IPS DF 4.7 (cell line): ENCODE measurements at regions not wholly inside any gene's neighbourhood (a gene's known extent, or its start where the extent isn't known, plus 50 kb on each side); places are given as distances from the start of the nearest gene placed in this dataset.
"Not testable (repeated sequence)": the region's sequence is repeated elsewhere in the genome, so short reads cannot be mapped to it uniquely, and the experiment has no call there.

Source experiments
- DNase-seq: peaks from one replicate; pipeline ENCODE4 v3.0.0-alpha.2; 2013; ENCODE audit warnings: low spot score; ENCODE audit errors: extremely low read depth

DNA sequence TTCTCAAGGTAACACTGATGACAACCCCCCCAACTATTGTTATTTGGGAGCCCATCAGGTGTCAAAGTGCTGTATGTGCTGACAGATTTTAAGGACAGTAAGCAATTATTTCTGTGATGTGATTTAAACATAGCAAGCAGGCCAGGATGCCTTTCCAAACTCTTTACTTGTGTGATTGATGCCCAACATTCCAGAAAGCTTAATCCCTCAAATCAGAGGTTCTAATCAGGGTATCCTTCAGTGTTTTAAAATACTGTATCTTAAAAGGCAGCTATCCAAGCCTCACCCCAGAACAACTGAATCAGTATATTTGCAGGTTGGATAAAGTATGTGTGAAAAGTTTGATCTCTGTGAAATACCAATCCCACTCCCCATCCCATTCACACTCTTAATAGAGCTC is 119.7 kb downstream of the GASK1B start:
- DNase-seq, result no peak

DNA sequence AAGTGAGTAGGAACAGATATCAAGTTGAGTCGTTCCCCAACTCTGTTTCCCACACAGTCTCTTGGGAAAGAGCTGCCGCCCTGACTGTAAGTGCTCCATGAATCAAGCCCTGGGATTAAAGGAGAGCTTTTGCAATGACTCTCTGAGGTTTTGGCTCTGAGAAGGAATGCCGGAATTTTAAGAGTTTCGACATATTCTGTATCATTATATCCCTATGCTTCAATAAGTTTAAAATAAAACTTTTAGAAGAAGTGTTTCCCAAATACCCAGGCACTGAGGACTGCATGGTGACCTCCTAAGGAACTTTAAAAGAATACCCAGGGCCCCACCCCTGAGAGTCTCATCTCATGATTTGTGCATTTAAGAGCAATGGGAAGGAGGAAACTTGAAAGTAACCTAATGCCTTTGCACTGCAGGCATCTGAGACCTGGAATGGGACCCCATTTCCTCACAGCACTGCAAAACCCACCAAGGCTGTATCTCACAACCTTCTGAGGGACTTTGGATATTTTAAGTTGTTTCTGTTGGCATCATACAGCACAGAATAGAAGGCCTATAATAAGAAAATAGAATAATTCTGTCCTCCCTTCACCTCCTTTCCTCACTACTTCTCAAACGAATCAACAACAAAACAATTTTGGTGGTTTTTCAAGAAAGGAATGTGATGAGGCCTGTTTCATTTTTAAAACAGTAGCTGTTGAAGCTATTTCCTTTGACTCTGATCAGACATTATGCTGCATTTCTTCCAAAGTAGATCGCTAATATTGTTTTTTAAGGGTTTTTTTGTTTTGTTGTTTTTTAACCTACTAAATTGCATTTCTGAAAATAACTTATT is 121.2 kb downstream of the GASK1B start:
- DNase-seq, result no peak

DNA sequence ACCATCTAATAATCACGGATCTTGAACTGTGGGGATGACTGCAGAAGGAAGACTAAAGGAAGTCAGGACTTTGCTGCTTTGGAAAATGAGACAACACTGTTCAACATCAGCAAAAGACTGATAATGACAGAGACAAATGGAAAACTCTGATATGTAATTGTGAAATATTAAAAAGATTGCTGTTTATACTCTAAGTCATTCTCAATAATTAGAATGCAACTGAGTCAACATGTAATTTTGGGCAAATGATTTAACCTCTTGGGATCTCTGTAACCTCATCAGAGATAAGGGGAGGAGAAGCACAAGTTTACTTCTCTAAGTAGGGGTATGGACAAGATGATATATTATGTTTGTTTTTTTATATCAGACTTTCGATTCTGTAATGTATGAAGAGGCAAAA is 121.9 kb downstream of the GASK1B start:
- DNase-seq, result no peak

DNA sequence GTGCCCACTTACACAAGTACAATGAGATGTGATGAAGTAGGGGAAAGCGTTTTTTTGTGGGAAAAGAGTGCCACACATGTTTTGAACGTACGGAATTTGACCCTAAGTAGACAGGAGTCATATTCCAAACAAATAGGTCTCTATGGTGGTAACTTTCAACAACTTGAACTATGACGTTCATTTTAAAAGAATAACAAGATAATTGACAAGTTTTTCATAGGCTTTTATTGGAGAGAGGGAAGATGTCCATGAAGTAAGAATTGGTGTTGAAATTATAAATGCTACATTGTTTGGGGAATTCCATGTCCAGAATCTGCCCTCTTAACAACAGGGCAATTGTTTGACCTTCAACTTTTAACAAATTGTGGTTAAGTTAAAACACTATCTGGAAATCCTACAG is 126.5 kb downstream of the GASK1B start:
- no peak for DNase-seq

DNA sequence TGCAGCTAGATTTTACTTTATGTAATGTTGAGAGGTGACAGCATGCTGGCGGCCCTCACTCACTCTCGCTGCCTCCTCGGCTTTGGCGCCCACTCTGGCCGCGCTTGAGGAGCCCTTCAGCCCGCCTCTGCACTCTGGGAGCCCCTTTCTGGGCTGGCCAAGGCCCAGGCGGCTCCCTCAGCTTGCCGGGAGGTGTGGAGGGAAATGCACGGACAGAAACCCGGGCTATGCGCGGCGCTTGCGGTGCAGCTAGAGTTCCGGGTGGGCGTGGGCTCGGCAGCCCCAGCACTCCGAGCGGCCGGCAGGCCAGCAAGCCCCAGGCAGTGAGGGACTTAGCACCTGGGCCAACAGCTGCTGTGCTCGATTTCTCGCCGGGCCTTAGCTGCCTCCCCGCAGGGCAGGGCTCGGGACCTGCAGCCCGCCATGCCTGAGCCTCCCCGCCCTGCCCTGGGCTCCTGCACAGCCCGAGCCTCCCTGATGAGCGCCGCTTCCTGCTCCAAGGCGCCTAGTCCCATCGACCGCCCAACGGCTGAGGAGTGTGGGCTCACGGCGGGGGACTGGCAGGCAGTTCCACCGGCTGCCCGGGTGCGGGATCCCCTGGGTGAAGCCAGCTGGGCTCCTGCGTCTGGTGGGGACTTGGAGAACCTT is 128.7 kb downstream of the GASK1B start:
- no peak for DNase-seq

DNA sequence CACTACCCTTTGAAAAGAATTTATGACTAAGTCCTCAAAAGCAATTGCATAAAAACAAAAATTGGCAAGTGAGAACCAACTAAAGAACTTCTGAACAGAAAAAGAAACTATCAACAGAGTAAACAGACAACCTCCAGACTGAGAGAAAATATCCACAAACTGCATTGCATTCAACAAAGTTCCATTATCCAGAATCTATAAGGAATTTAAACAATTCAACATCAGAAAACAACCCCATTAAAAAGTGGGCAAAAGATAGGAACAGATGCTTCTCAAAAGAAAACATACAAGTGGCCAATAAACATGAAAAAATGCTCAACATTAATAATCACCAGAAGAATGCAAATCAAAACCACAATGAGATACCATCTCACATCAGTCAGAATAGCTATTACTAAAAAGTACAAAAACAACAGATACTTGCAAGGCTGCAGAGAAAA is 130.2 kb downstream of the GASK1B start:
- DNase-seq, result no peak

DNA sequence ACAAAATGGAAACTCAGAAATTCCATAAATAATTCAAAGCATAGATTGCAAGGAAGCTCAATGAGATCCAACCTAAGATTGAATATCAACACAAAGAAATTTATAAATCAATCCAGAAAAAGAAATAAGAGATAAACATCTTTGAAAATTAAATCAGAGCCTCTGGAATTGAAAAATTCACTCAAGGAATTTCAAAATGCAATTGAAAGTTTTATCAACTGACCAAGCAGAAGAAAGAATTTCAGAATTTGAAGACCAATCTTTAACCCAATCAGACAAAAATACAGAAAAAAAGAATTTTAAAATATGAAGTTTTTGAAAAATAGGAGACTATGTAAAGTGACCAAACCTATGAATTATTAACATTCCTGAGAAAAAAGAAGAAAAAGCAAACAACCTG is 134.1 kb downstream of the GASK1B start:
- no peak for DNase-seq

DNA sequence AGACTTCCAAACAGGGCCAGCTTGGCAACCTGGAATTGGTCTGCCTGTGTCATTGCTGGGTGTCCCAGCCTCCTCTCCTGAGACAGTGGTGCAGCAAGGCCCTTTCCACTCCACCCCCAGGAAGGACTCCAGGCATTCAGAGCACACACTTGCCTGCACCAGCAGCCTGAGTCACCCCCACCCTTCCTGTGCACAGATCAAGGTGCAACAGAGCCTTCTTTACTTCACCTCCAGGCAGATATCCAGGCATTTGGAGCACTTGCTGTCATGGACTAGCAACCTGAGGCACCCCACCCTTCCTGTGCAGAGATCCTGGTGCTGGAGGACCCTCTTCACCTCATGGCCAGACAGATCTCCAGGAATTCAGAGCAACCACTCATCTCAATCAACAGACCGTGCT is 135.8 kb downstream of the GASK1B start:
- DNase-seq, result no peak

DNA sequence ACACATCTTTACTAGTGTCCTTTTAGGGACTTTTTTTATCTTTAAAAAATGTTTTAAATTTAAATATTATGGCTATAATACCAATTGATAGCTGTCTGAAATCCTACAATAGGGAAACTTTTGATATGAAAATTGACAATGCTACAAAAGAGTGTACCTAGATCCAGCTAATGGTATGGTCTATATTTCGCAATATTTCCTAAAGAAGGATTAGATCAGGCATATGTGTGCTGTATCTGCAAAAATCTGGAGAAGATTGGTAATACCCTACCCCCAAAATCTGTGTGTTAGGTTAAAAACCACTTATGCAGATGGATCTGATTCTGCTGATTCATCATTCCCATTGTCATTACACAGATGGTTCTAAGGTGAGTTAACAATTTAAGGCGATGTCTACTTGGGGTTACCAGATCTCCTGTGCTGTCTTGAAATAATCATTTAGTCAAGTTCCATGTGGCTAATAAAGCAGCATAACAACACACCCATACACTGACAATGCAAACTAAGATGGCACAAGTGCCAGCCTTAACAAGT is 137.1 kb downstream of the GASK1B start:
- no peak for DNase-seq

DNA sequence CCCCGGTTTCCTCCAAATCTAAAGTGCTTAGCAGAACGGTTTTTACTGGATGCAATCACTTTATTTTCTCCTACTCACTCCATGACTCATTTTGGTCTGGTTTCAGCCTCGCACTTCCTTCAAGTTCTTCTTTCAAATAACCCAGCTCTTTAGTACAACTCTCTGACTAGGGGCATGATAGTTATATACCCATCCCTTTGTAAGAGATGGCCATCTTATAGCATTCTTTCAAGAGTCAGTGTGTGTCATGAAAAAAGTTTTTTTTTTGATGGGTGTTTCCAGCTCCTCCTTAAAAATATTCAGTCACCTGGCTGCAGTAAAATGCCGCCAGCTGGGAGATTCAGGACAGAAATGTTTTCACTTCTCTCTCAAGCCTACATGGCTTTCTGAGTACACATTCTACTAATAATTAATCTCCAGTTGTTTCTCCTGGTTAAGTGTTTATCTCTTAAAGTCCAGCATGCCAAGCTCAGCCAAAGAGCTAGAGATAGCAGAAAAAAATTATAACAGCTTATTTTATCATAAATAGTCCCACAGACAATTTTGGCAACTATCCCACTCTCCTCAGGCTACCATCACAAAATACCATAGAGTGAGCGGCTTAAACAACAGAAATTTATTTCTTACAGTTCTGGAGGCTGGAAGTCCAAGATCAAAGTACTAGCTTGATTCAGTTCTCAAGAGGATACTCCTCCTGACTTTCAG is 139.3 kb downstream of the GASK1B start:
- DNase-seq, result no peak

DNA sequence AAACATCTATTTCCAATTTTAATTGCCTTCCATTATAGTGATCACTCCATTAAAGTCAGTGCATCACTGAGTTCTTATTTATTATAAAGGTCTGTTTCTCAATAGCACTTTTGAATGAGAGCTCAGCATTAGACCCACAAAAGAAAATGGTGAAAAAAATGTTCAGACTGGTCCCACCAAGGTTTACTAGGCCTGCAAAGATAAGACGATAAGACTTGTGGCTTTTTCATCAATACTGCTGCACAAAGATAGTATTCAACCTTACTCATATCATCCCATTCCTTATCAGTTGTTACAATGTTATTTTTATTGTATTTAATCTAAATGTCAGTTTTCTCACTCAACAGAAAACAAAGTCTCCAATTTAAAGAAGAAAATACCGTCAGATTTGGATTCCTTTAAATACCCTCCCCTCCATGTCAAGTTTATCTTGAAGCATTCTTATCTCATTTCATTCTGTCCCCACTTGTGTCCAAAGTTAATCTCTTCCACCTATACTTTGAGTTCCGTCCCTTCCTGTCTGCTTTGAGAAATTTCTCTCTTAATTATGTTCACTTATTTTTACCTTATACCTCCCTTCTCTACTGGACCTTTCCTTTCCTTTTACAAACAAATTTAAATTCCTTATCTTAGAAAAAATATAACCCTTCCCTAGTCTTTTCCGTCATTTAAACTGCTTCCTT is 140.0 kb downstream of the GASK1B start:
- DNase-seq, result no peak

DNA sequence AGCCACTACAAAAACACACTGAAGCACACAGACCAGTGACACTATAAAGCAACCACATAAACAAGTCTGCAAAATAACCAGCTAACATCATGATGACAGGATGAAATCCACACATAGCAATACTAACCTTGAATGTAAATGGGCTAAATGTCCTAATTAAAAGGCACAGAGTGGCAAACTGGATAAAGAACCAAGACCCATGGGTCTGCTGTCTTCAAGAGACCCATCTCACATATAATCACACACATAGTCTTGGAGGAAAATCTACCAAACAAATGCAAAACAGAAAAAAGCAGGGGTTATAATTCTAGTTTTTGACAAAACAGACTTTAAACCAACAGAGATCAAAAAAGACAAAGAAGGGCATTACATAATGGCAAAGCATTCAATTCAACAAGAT is 144.4 kb downstream of the GASK1B start:
- DNase-seq, result not testable (repeated sequence)

DNA sequence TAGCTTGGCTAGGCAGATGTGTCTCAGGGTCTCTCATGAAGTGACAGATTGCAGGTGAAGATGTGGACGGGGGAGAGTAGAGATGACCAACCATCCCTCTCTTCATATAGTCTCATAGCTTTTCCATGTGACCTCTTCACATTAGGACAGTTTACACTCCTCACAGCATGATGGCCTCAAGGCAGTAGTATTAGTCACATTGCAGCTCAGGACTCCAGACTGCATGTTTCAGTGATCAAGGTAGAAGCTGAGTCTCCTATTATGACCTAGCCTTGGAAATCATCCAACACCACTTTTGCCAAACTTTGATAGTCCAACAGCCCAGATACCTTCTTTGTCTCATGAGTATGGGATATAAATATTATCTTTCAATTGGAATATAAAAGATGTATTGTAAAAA is 147.7 kb downstream of the GASK1B start:
- no peak for DNase-seq

DNA sequence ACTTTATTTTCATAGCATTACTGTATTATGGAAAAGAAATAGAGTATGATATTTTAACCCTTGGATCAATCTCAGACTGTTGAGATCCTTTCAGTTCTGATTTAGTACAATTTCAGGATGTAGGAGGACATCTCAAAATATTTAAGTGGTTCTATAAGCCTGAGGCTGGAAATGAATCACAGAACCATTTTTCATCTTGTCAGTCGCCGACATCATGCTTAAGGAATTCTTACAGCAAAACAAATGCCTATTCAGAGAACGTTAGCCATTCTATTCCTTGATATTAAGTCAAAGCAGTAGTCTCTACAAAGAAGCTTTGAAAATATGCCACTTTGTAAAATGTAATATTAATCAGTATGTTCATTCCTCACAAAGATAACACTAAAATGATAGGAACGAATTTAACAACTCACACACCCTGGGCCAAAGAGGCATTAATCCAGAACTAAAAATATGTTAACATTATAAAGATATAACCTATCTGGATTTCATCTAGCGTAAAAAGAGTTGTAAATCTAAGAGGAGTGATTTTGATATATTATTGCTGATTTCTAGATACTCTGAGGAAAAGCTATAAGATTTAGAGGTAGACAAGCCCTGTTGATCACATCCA is 152.0 kb downstream of the GASK1B start:
- no peak for DNase-seq

DNA sequence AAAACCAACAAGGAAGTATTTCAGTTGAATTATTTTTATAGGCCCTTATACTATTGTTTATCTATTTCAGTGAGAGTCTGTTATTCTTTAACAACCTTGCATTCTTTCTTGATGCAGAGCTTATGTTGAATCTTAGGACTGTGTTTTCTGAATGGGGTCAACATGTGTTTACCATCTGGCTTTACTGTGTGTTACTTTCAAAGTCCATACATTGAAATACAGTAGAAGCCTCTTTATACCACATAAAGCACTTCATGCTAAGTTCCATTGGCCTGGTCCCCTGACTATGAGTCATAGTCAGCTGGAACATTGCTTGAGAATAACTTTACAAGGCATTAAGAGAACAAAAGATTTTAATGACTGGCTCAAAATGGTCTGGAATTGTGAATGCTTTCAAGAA is 152.6 kb downstream of the GASK1B start:
- no peak for DNase-seq

DNA sequence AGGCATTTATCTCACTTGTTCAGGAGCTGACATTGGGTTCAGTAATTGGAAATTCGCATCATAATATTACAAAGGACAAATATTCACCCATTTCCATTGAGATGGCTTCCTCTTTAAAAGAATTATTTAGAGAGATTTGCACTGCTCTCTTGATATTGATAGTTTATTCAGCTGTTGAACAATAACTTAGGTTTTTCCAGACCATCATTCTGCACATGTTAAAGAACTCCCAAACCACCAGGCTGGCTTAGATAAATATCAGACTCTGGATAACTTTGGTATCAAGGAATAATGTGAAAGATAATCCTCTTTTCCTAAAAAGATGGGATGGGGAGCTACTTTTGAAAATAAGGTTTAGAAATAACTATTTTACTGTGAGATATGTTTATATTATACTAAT is 154.0 kb downstream of the GASK1B start:
- DNase-seq, result no peak

DNA sequence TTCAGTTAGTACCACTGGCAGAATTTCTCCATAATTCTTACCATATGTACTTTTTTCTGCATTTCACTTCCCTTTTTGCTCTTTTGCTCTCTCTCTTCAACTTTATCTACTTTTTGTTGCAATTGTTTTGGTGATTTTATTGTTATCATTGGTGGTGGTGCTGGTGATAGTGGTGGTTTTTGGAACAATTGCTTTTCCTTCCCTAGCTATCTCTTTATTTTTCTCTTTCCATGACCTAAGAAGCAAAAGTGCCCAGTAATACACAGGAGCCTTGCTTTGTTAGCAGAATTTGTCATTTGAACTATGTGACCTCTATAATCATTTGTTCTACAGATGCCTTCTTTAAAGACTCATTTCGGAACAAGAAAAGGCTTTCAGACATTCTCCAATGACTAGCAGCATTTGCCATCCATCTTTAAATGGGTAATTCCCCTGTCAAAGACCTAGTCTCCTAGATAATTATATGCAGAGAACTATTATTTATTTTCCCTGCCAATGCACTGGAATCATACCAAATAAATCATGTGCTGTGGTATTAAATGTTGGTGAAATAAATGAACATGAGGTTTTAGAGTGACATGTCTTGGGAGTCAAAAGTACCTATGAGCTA is 154.5 kb downstream of the GASK1B start:
- no peak for DNase-seq

DNA sequence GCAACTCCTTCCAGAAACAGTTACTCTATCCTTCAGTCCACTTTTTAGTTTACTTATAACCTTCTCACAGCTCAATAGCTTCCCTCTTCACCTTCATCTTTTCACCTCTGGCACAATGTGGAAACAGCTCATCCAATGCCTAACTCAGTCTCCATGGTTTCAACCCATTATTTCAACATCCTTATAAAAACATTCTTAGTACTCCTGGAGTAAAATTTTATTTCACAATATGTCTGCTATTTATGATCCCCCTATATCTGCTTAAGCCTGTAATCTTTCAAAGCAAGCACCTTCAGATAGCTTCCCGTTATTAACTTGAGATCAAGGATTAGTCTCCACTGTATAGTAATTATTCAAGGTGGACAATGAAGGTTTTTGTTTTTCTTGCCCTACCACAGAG is 156.3 kb downstream of the GASK1B start:
- no peak for DNase-seq

DNA sequence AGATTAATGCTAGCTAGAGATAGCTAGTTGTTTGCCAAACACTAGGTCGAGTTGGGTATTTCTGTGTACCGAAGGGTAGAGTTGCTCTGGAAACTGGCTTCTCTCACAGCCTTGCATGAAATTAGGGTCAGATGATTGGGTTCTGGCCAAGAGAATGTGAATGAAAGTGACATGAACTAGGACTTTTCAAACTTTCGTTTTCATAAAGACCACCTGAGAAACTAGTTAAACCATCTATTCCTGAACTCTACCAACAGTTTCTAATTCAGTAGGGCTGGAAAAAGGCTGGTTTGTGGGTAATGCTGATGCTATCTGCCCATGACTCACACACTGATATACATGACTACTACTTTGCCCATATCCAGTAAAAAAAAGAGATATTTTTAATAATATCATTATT is 157.6 kb downstream of the GASK1B start:
- no peak for DNase-seq

DNA sequence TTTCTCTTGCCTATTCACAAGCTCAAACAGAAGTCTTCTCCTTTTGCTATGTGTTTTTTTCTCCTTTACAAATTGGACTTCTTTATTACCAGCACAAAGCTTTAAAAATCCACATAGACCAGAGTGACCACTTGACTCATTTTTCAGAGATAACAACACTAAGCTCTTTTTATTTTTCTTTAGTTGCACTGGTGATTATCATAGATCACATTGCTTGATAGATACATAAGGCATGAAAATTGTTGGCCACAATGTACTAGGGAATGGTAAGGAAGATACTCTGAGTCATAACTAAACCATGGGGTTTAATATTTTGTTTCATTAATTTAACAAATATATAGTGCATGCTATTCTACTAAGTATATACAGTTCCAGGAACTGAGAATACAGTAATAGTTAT is 159.0 kb downstream of the GASK1B start:
- no peak for DNase-seq

DNA sequence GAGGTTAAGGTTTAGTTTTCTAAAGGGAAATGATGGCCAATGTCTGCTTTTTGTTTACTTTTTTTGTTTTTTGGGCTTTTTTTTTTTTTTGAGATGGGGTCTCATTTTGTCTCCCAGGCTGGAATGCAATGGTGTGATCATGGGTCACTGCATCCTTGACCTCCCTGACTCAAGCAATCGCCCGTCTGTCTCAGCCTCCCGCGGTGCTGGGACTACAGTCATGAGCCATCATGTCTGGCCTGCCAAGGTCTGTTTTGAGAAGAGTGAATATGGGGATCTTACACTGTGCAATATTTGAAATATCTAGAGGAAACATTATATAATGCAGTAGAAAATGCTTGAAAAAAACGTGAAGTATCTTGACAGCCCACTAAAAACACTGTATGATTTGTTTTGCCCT is 162.5 kb downstream of the GASK1B start:
- DNase-seq, result no peak
